Sciatic nerve (tissue), 2 donors: ENCODE measurements at regions not wholly inside any gene's neighbourhood (a gene's known extent, or its start where the extent isn't known, plus 50 kb on each side); places are given as distances from the start of the nearest gene placed in this dataset.
"Not testable (repeated sequence)": the region's sequence is repeated elsewhere in the genome, so short reads cannot be mapped to it uniquely, and the experiment has no call there.

Experiments used
- ATAC-seq: fragments of 200-7000 bp; cut with Tn5 transposase; one replicate; pipeline ENCODE4 v1.9.1; 2020; ENCODE audit warnings: mild to moderate bottlenecking, moderate library complexity
- DNase-seq: peaks from one replicate; pipeline ENCODE4 v3.0.0-alpha.2; 2020; ENCODE audit warnings: low spot score
- intact Hi-C: fragments of 100-400 bp; cut with DNase I; formaldehyde crosslinking; loops from one replicate; pipeline ENCODE4 v1.14.2; 2022
- donor health status: DM: no; HTN: no; CAD: no.
- donor health status: DM: no; HTN: no; CAD: no.

DNA sequence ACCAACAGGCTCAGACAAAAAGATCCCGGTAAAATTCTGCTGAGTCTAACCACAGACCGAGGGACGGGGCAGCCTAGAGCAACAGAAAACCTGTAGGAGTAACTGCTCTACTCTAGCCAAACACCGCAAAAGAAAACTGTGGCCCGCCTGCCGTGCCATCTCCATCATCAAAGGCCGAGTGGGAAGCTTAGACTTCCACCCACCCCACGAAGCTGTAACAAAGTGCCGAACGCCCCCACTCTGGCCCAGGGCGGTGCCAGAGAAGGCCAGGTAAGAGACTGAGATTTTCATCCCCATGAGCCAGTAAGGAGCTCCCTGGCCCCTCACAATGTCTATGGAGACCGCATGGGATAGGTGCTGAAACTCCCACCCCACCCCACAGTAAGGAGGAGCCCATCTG, 231.9 kb upstream of the COX10 start:
- no peak for ATAC-seq
- intact Hi-C loops, result no loop called here
- DNase-seq, result no peak

DNA sequence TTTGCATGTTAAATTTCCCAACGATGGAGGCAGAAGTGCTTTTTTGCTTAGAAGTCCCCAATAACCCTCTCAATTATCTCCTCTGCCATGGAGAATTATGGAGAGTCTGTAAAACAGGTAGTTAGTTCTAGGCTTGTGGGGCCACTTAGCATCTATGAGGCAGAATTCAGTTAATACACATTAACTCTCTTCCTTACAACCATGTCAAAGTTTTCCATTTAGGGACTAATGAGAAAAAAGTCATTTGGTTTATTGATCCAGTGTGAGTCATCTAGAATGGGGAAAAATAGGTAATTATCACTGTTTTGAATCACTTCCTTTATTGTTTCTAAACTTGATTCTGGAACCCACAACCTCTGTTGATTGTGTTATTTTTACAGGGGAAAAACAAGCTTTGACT, 229.1 kb upstream of the COX10 start:
- intact Hi-C loops, result no loop called here
- ATAC-seq (no peak), DNase-seq (no peak)

- ATAC-seq (no peak), DNase-seq (no peak)
- intact Hi-C loops, result no loop called here
Observed at GRCh38 chr17:13843862-13844635, 225.3 kb upstream of the COX10 start.

DNA sequence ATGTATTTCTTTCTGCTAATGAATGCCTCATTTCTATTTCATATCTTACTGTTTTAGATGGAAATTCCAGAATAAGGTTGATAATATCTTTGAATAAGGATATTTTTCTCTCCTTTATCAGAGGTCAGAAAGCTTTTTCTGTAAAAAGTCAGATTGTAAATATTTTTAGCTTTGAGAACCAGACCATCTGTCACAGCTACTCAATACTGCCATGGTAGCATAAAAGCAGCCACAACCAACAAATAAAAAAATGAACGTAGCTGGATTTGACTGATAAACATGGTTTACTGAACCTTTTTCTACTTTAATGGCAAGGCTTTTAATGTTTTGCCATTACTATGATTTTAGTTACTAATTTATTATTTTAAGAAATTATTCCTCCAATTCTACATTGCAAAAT, 217.4 kb upstream of the COX10 start:
- intact Hi-C loops, result no loop called here
- DNase-seq (no peak), ATAC-seq (no peak)

- DNase-seq, intact Hi-C loops: not testable (repeated sequence)
Observed at GRCh38 chr17:13855730-13856129, 213.6 kb upstream of the COX10 start.

GRCh38 chr17:13862346-13862745, 207.0 kb upstream of the COX10 start:
- no peak for DNase-seq
- intact Hi-C loops, result no loop called here
- ATAC-seq, result no peak

More at GRCh38 chr17:13855730-13856129, 213.6 kb upstream of the COX10 start:
- ATAC-seq, result not testable (repeated sequence)

- ATAC-seq (no peak), DNase-seq (no peak)
- intact Hi-C loops, result no loop called here
Observed at GRCh38 chr17:13863436-13863835, 205.9 kb upstream of the COX10 start.

DNA sequence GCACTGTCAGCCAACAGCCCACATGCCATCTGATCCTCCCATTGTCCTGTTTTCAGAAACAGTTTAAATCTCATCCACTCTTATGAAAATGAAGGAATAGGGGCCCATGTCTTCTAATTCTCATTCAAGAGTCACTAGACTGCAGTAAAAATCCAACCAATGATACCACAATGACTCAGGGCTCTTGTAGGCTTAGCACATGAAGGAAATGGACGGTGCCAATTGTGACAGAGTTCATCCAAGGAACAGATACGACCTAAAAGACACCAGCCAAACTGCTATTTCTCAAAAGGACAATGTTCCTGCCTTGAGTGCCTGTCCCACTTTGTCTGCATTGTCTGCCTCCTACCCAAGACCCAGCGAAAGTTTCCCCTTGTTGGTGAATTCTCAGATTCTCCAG, 204.8 kb upstream of the COX10 start:
- ATAC-seq (no peak), DNase-seq (no peak)
- intact Hi-C loops, result no loop called here

DNA sequence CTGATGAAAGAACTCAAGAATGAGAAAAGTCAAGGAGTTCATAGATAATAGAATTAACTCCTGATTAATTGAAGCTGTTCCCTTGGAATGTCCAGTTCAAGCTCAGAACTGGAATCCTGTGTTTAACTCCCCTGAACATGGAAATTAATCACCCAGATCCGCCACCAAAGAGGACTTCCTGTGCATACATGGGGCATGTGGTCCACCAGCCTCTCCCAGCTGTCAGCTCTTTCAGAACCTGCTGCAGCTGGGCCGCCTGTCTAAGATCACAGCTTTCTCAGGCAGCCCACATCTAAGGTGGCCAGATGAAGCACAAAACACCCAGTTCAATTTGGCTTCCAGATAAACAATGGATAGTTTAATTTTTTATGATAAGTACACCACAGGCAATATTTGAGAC, 203.7 kb upstream of the COX10 start:
- intact Hi-C loops, result no loop called here
- no peak for DNase-seq
- ATAC-seq, result no peak

GRCh38 chr17:13869331-13869940, 199.9 kb upstream of the COX10 start:
- no peak for DNase-seq
- no peak for ATAC-seq

GRCh38 chr17:13871261-13871660, 198.0 kb upstream of the COX10 start:
- intact Hi-C loops, result no loop called here

More at GRCh38 chr17:13869331-13869940, 199.9 kb upstream of the COX10 start:
- intact Hi-C loops, result no loop called here

DNA sequence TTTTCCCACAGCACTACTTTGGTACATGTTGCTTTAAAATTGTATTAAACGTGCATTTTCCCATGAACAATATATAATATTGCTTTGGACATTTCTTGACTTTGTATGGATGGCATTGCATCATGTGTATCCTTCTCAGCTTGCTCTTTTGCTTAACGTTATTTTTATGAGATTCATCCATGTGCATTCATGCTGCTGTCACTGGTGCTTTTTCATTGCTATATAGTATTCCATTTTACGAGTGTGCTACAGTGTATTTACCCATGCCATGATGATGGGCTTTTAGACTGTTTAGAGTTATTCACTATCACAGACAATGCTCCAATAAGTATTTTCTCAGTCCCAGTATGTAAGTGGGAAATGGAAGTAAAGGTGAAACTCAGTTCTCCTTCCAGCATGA, 195.2 kb upstream of the COX10 start:
- ATAC-seq (no peak), DNase-seq (no peak)
- intact Hi-C loops, result no loop called here

More at GRCh38 chr17:13871261-13871660, 198.0 kb upstream of the COX10 start:
- no peak for ATAC-seq
- DNase-seq, result no peak

- DNase-seq (no peak), ATAC-seq (no peak)
- intact Hi-C loops, result no loop called here
Observed at GRCh38 chr17:13874817-13875216, 194.5 kb upstream of the COX10 start.

GRCh38 chr17:13879961-13880466, 189.3 kb upstream of the COX10 start:
- intact Hi-C loops, result no loop called here
- ATAC-seq (no peak), DNase-seq (no peak)

DNA sequence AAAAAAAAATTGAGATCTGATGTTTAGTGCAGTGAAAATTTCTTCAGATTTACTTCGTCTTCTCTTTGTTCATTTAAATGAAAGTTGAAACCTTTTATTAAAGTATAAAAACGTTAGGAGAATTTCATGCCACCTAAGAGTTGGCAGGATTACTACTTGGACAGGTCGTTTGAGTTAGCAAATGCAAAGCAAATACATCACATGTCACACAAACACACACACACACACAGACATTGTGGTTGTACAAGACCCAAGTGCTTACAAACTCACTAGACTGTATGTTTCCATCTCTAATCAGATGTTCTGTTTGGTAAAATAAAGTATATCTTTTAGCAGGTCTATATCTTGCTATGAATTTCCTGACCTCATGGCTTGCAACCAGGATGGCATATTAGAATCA, 185.6 kb upstream of the COX10 start:
- ATAC-seq (no peak), DNase-seq (no peak)
- intact Hi-C loops, result no loop called here

GRCh38 chr17:13884347-13884746, 185.0 kb upstream of the COX10 start:
- DNase-seq (no peak), ATAC-seq (no peak)
- intact Hi-C loops, result no loop called here

DNA sequence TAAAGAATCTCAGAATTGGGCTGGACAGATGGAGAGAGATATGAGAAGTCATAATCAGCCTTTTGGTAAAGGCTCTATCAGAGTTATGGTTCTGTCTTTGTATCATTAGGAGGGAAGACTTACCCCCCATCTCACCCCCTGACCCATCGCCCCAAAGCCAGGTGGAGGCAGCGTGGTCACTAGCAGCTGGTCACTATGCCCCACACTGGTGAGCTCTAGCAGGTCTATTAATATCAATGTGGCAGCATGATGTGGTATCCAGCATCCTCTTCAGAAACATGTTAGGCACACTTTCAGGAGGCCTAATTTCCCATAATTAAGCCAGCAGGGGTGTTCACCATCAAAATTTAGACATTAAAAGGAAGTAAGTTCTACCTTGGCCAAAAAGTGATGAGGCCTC, 183.8 kb upstream of the COX10 start:
- intact Hi-C loops, result no loop called here
- DNase-seq, result no peak
- ATAC-seq, result no peak

DNA sequence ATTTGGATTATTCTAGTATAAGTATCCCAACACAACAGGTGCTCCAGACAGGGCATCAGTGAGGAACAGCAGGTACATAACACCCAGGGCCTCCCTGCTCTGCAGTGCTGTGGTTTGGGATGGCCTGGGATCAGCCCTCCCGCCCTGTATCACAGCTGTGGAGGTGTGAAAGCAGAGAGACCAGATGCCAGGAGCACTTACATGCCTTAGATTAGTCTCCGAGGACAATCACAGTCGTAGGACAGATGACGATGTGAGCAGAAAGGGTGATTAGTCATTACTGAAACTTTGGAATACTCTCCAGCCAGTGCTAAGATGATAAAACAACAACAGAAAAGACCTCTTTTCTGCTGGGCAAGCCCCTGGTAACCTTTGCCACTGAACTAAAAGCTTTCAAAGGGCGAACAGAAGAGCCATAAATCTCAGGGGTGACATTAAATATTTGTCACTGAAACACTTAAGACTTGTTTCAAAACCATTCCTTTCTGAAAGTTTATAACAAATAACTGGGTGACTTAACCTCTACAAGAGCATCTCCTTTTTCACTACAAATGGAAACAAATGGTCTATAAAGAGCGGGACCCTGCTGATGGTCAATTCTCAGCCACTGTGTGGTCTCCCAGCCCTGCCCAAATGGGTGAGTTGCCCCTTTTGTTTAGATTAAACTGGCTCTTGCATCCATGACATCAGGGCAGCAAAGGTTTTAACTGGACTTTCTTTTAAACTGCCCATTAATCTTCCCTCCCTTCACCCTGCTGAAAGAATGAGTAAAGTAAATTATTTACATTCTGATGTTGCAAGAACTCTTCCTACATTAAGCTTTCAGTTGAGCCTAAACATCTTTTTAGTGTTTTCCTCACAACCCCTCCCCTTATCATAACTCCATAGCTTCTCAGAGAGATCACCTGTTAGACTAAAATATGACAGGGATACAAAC, 183.1 kb upstream of the COX10 start:
- DNase-seq (no peak), ATAC-seq (no peak)
- intact Hi-C loops, result no loop called here

DNA sequence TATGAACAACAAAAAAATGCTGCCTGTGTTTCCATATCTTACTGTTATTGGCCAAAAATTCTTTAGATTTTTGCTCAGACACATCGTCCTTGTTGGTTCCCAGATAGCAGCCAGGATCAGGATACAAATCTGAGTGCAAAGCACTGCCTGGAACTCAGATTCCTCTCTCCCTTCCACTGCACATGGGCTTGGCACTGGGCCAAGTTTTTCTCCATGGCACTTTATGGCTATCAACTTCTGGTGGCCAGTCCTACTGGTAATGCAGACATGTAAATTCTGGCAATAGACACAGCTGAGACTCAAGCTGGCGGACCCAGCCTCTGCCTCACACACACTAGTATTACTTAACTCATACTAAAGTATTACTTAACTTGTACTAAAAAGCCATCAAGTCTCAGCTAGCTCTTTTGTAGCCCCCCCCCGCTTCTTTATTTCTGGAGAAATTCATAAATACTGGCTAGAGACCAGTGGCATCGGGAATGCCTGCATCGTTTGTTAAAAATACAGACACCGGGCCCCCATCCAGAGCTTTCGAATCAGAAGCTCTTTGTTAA, 181.2 kb upstream of the COX10 start:
- intact Hi-C loops, result no loop called here

More for the DNA sequence above, 181.2 kb upstream of the COX10 start:
- peak; percentile 62 for DNase-seq
- ATAC-seq, result no peak
